ENCODE measurements at regions not wholly inside any gene's neighbourhood (a gene's known extent, or its start where the extent isn't known, plus 50 kb on each side); places are given as distances from the start of the nearest gene placed in this dataset.
"Not testable (repeated sequence)": the region's sequence is repeated elsewhere in the genome, so short reads cannot be mapped to it uniquely, and the experiment has no call there.

- H3K4me3 ChIP-seq (ENCODE audit: low read length) = no peak overlapping the region
- no peak overlapping the region for H3K27ac ChIP-seq (ENCODE audit: low read length)
- no peaks in the 10 kb centered on the region for H3K36me3 ChIP-seq (ENCODE audit: control insufficient read depth, low read depth, low read length)
- no peaks in the 10 kb centered on the region for H3K27me3 ChIP-seq (ENCODE audit: control insufficient read depth, insufficient read depth, low read length)
- no peaks in the 10 kb centered on the region for H3K9me3 ChIP-seq (ENCODE audit: control insufficient read depth, low read depth, low read length)
- H3K9ac ChIP-seq (ENCODE audit: low read length) = no peak overlapping the region
- H3K4me1 ChIP-seq (ENCODE audit: control insufficient read depth, low read depth, low read length) = peaks cover 18% of the 10 kb centered on the region
These were observed 595.2 kb upstream of the CDH11 start for GRCh38 chr16:65716737-65717700.

- Histone ChIP-seq H3K27ac (ENCODE audit: low read length) (no peak overlapping the region), H3K4me1 (ENCODE audit: control insufficient read depth, low read depth, low read length) (peaks cover 18% of the 10 kb centered on the region), H3K27me3 (ENCODE audit: control insufficient read depth, insufficient read depth, low read length) (no peaks in the 10 kb centered on the region), H3K36me3 (ENCODE audit: control insufficient read depth, low read depth, low read length) (no peaks in the 10 kb centered on the region), H3K9me3 (ENCODE audit: control insufficient read depth, low read depth, low read length) (no peaks in the 10 kb centered on the region), H3K4me3 (ENCODE audit: low read length) (no peak overlapping the region), H3K9ac (ENCODE audit: low read length) (no peak overlapping the region)
These were observed 591.4 kb upstream of the CDH11 start for GRCh38 chr16:65713181-65713808.

GRCh38 chr16:65710107-65710506 lies 588.2 kb upstream of the CDH11 start:
- no peak overlapping the region for H3K4me3 ChIP-seq (ENCODE audit: low read length)
- peaks cover 22% of the 10 kb centered on the region for H3K4me1 ChIP-seq (ENCODE audit: control insufficient read depth, low read depth, low read length)
- no peaks in the 10 kb centered on the region for H3K9me3 ChIP-seq (ENCODE audit: control insufficient read depth, low read depth, low read length)
- H3K36me3 ChIP-seq (ENCODE audit: control insufficient read depth, low read depth, low read length) = no peaks in the 10 kb centered on the region
- H3K27ac ChIP-seq (ENCODE audit: low read length) = no peak overlapping the region
- no peaks in the 10 kb centered on the region for H3K27me3 ChIP-seq (ENCODE audit: control insufficient read depth, insufficient read depth, low read length)
- no peak overlapping the region for H3K9ac ChIP-seq (ENCODE audit: low read length)

- H3K36me3 ChIP-seq (ENCODE audit: control insufficient read depth, low read depth, low read length) = no peaks in the 10 kb centered on the region
- H3K4me1 ChIP-seq (ENCODE audit: control insufficient read depth, low read depth, low read length) = peaks cover 4% of the 10 kb centered on the region
- no peak overlapping the region for H3K27ac ChIP-seq (ENCODE audit: low read length)
- H3K27me3 ChIP-seq (ENCODE audit: control insufficient read depth, insufficient read depth, low read length) = no peaks in the 10 kb centered on the region
- no peak overlapping the region for H3K9ac ChIP-seq (ENCODE audit: low read length)
- H3K4me3 ChIP-seq (ENCODE audit: low read length) = no peak overlapping the region
- no peaks in the 10 kb centered on the region for H3K9me3 ChIP-seq (ENCODE audit: control insufficient read depth, low read depth, low read length)
These were observed 583.0 kb upstream of the CDH11 start for GRCh38 chr16:65704866-65705265.

- Histone ChIP-seq H3K9me3 (ENCODE audit: control insufficient read depth, low read depth, low read length) (no peaks in the 10 kb centered on the region), H3K4me1 (ENCODE audit: control insufficient read depth, low read depth, low read length) (peaks cover 9% of the 10 kb centered on the region), H3K27me3 (ENCODE audit: control insufficient read depth, insufficient read depth, low read length) (no peaks in the 10 kb centered on the region), H3K36me3 (ENCODE audit: control insufficient read depth, low read depth, low read length) (no peaks in the 10 kb centered on the region), H3K4me3 (ENCODE audit: low read length) (no peak overlapping the region), H3K9ac (ENCODE audit: low read length) (no peak overlapping the region), H3K27ac (ENCODE audit: low read length) (no peak overlapping the region)
These were observed 581.0 kb upstream of the CDH11 start for GRCh38 chr16:65702707-65703402.

- H3K9ac ChIP-seq (ENCODE audit: low read length) = no peak overlapping the region
- H3K4me3 ChIP-seq (ENCODE audit: low read length) = no peak overlapping the region
- no peaks in the 10 kb centered on the region for H3K27me3 ChIP-seq (ENCODE audit: control insufficient read depth, insufficient read depth, low read length)
- peaks cover 4% of the 10 kb centered on the region for H3K4me1 ChIP-seq (ENCODE audit: control insufficient read depth, low read depth, low read length)
- no peaks in the 10 kb centered on the region for H3K9me3 ChIP-seq (ENCODE audit: control insufficient read depth, low read depth, low read length)
- no peak overlapping the region for H3K27ac ChIP-seq (ENCODE audit: low read length)
- no peaks in the 10 kb centered on the region for H3K36me3 ChIP-seq (ENCODE audit: control insufficient read depth, low read depth, low read length)
These were observed 578.7 kb upstream of the CDH11 start for GRCh38 chr16:65700596-65700995.

GRCh38 chr16:65698791-65699321 lies 577.0 kb upstream of the CDH11 start:
- Histone ChIP-seq H3K4me1 (ENCODE audit: control insufficient read depth, low read depth, low read length) (peaks cover 4% of the 10 kb centered on the region), H3K9me3 (ENCODE audit: control insufficient read depth, low read depth, low read length) (no peaks in the 10 kb centered on the region), H3K9ac (ENCODE audit: low read length) (no peak overlapping the region), H3K27me3 (ENCODE audit: control insufficient read depth, insufficient read depth, low read length) (no peaks in the 10 kb centered on the region), H3K4me3 (ENCODE audit: low read length) (no peak overlapping the region), H3K27ac (ENCODE audit: low read length) (no peak overlapping the region), H3K36me3 (ENCODE audit: control insufficient read depth, low read depth, low read length) (no peaks in the 10 kb centered on the region)

DNA sequence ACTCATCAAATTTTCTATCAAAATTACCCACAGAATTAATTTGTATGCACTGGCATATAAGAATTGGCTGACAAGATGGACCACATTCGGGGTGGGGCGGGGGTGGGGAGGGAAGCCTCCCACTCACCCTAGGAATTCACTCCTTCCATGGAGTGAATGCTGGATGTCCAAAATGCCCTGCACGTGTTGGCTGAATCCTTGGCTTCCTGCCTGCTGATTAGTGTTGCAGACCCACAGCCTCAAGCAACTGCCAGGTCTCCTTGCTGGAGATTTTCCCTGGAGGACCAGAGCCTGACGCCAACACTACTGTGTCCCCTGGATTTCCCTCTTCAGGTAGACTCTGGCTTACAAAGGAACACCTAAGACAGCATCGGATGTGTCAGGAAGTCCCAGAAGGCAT lies 575.7 kb upstream of the CDH11 start:
- H3K36me3 ChIP-seq (ENCODE audit: control insufficient read depth, low read depth, low read length) = no peaks in the 10 kb centered on the region
- H3K4me1 ChIP-seq (ENCODE audit: control insufficient read depth, low read depth, low read length) = peaks cover 4% of the 10 kb centered on the region
- no peaks in the 10 kb centered on the region for H3K27me3 ChIP-seq (ENCODE audit: control insufficient read depth, insufficient read depth, low read length)
- no peak overlapping the region for H3K27ac ChIP-seq (ENCODE audit: low read length)
- no peaks in the 10 kb centered on the region for H3K9me3 ChIP-seq (ENCODE audit: control insufficient read depth, low read depth, low read length)
- no peak overlapping the region for H3K4me3 ChIP-seq (ENCODE audit: low read length)
- H3K9ac ChIP-seq (ENCODE audit: low read length) = no peak overlapping the region

- Histone ChIP-seq H3K4me3 (ENCODE audit: low read length) (no peak overlapping the region), H3K4me1 (ENCODE audit: control insufficient read depth, low read depth, low read length) (peaks cover 4% of the 10 kb centered on the region), H3K36me3 (ENCODE audit: control insufficient read depth, low read depth, low read length) (no peaks in the 10 kb centered on the region), H3K27me3 (ENCODE audit: control insufficient read depth, insufficient read depth, low read length) (no peaks in the 10 kb centered on the region), H3K9ac (ENCODE audit: low read length) (no peak overlapping the region), H3K9me3 (ENCODE audit: control insufficient read depth, low read depth, low read length) (no peaks in the 10 kb centered on the region), H3K27ac (ENCODE audit: low read length) (no peak overlapping the region)
These were observed 575.2 kb upstream of the CDH11 start for GRCh38 chr16:65697065-65697464.

- not testable (repeated sequence) for H3K27ac ChIP-seq (ENCODE audit: low read length); H3K36me3 ChIP-seq (ENCODE audit: control insufficient read depth, low read depth, low read length); H3K4me3 ChIP-seq (ENCODE audit: low read length); H3K9ac ChIP-seq (ENCODE audit: low read length); H3K27me3 ChIP-seq (ENCODE audit: control insufficient read depth, insufficient read depth, low read length); H3K9me3 ChIP-seq (ENCODE audit: control insufficient read depth, low read depth, low read length); H3K4me1 ChIP-seq (ENCODE audit: control insufficient read depth, low read depth, low read length)
These were observed 570.0 kb upstream of the CDH11 start for GRCh38 chr16:65691846-65692245.

DNA sequence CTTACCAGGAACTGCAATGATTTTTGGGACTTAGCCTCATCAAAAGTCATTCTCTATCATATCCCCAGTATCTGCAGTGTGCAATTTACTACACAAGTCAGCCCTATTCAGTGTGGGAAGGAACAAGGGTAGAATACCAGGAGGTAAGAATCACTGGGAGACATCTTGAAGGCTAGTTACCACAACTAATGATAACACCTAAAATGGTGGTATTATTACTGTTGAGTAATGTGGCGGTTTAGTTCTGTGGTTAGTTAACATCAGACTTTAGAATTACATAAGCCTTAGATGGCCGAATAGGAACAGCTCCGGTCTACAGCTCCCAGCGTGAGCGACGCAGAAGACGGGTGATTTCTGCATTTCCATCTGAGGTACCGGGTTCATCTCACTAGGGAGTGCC lies 567.9 kb upstream of the CDH11 start:
- Histone ChIP-seq H3K4me1 (ENCODE audit: control insufficient read depth, low read depth, low read length) (peaks cover 4% of the 10 kb centered on the region), H3K36me3 (ENCODE audit: control insufficient read depth, low read depth, low read length) (no peaks in the 10 kb centered on the region), H3K9me3 (ENCODE audit: control insufficient read depth, low read depth, low read length) (no peaks in the 10 kb centered on the region), H3K9ac (ENCODE audit: low read length) (no peak overlapping the region), H3K4me3 (ENCODE audit: low read length) (peak overlapping the region; percentile 13), H3K27ac (ENCODE audit: low read length) (no peak overlapping the region), H3K27me3 (ENCODE audit: control insufficient read depth, insufficient read depth, low read length) (no peaks in the 10 kb centered on the region)
